Liver (tissue), 3 donors: ENCODE measurements at regions not wholly inside any gene's neighbourhood (a gene's known extent, or its start where the extent isn't known, plus 50 kb on each side); places are given as distances from the start of the nearest gene placed in this dataset.

ENCODE experiments used
- EGR1 ChIP-seq, 2 donors: IDR thresholded peaks; 2 replicates each; pipeline ENCODE4 v1.6.1; 2016 to 2018; ENCODE audit warnings: antibody characterized with exemption in 2 of 2, low read depth in 2 of 2
- FOXA1 ChIP-seq: IDR thresholded peaks from 2 replicates; pipeline ENCODE4 v1.6.1; 2016; ENCODE audit warnings: antibody characterized with exemption
- GABPA ChIP-seq, 2 donors: IDR thresholded peaks in 1 of 2; conservative IDR thresholded peaks in 1 of 2; 2 replicates each; pipeline ENCODE4 v1.6.1; 2016; ENCODE audit warnings: antibody characterized with exemption in 2 of 2, mild to moderate bottlenecking in 1 of 2, moderate library complexity in 1 of 2
- JUND ChIP-seq, 2 donors: IDR thresholded peaks; 2 replicates each; pipeline ENCODE4 v1.6.1; 2016; ENCODE audit warnings: antibody characterized with exemption in 2 of 2
- RAD21 ChIP-seq, 2 donors: IDR thresholded peaks; 2 replicates each; pipeline ENCODE4 v1.6.1; 2016; ENCODE audit warnings: antibody characterized with exemption in 2 of 2, mild to moderate bottlenecking in 2 of 2
- SP1 ChIP-seq: IDR thresholded peaks from 2 replicates; pipeline ENCODE4 v1.6.1; 2018; ENCODE audit warnings: antibody characterized with exemption, mild to moderate bottlenecking
- TAF1 ChIP-seq: conservative IDR thresholded peaks from 2 replicates; pipeline ENCODE4 v1.6.1; 2016; ENCODE audit warnings: antibody characterized with exemption, mild to moderate bottlenecking
- YY1 ChIP-seq: IDR thresholded peaks from 2 replicates; pipeline ENCODE4 v1.6.1; 2016; ENCODE audit warnings: antibody characterized with exemption, mild to moderate bottlenecking
- TF ChIP-seq, protein P1 (sequence below): fragments of 150-350 bp; IDR thresholded peaks from 2 replicates; pipeline ENCODE4 v1.5.1; 2017; ENCODE audit warnings: improper control_type of control experiment, low read depth, low read length; ENCODE audit not compliant: missing input control
- TF ChIP-seq, protein P2 (sequence below): IDR thresholded peaks from 2 replicates; pipeline ENCODE4 v1.6.1; 2016; ENCODE audit warnings: antibody characterized with exemption
- TF ChIP-seq, protein P3 (sequence below): IDR thresholded peaks from 2 replicates; pipeline ENCODE4 v1.6.1; 2016; ENCODE audit warnings: antibody characterized with exemption, mild to moderate bottlenecking
- TF ChIP-seq, protein P4 (sequence below): IDR thresholded peaks from 2 replicates; pipeline ENCODE4 v1.6.1; 2016; ENCODE audit warnings: antibody characterized with exemption
- donor health status: healthy.
- donor health status: healthy.

DNA sequence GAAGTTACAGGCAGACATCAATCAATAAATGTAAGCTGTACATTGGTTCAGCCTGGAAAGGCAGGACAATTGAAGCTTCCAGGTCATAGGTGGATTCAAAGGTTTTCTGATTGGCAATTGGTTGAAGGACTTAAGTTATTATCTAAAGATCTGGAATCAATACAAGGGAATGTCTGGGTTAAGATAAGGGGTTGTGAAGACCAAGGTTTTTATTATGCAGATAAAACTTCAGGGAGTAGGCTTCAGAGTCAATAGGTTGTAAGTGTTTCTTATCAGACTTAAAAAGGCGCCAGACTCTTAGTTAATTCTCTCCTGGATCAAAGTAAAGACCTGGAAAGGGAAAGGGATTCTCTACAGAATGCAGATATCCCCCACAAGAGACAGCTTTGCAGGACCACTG lies 935.4 kb downstream of the TBC1D22A start:
- TF ChIP-seq TAF1 (no peak), JUND (IDR thresholded peaks at IDR 0.05) (no peak), FOXA1 (no peak), YY1 (no peak), SP1 (no peak), GABPA (IDR thresholded peaks at IDR 0.05 in 1 of 2, conservative IDR thresholded peaks at IDR 0.05 in 1 of 2) (no peak), RAD21 (IDR thresholded peaks at IDR 0.05) (no peak), EGR1 (IDR thresholded peaks at IDR 0.05; ENCODE audit: low read depth in 2 of 2) (no peak)
- TF ChIP-seq, protein P1, sequence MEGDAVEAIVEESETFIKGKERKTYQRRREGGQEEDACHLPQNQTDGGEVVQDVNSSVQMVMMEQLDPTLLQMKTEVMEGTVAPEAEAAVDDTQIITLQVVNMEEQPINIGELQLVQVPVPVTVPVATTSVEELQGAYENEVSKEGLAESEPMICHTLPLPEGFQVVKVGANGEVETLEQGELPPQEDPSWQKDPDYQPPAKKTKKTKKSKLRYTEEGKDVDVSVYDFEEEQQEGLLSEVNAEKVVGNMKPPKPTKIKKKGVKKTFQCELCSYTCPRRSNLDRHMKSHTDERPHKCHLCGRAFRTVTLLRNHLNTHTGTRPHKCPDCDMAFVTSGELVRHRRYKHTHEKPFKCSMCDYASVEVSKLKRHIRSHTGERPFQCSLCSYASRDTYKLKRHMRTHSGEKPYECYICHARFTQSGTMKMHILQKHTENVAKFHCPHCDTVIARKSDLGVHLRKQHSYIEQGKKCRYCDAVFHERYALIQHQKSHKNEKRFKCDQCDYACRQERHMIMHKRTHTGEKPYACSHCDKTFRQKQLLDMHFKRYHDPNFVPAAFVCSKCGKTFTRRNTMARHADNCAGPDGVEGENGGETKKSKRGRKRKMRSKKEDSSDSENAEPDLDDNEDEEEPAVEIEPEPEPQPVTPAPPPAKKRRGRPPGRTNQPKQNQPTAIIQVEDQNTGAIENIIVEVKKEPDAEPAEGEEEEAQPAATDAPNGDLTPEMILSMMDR = no peak
- TF ChIP-seq, protein P2, sequence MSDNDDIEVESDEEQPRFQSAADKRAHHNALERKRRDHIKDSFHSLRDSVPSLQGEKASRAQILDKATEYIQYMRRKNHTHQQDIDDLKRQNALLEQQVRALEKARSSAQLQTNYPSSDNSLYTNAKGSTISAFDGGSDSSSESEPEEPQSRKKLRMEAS = no peak
- TF ChIP-seq, protein P3, sequence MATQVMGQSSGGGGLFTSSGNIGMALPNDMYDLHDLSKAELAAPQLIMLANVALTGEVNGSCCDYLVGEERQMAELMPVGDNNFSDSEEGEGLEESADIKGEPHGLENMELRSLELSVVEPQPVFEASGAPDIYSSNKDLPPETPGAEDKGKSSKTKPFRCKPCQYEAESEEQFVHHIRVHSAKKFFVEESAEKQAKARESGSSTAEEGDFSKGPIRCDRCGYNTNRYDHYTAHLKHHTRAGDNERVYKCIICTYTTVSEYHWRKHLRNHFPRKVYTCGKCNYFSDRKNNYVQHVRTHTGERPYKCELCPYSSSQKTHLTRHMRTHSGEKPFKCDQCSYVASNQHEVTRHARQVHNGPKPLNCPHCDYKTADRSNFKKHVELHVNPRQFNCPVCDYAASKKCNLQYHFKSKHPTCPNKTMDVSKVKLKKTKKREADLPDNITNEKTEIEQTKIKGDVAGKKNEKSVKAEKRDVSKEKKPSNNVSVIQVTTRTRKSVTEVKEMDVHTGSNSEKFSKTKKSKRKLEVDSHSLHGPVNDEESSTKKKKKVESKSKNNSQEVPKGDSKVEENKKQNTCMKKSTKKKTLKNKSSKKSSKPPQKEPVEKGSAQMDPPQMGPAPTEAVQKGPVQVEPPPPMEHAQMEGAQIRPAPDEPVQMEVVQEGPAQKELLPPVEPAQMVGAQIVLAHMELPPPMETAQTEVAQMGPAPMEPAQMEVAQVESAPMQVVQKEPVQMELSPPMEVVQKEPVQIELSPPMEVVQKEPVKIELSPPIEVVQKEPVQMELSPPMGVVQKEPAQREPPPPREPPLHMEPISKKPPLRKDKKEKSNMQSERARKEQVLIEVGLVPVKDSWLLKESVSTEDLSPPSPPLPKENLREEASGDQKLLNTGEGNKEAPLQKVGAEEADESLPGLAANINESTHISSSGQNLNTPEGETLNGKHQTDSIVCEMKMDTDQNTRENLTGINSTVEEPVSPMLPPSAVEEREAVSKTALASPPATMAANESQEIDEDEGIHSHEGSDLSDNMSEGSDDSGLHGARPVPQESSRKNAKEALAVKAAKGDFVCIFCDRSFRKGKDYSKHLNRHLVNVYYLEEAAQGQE = no peak
- TF ChIP-seq, protein P4, sequence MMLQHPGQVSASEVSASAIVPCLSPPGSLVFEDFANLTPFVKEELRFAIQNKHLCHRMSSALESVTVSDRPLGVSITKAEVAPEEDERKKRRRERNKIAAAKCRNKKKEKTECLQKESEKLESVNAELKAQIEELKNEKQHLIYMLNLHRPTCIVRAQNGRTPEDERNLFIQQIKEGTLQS = no peak
